GM23338 (cell line): ENCODE measurements at regions not wholly inside any gene's neighbourhood (a gene's known extent, or its start where the extent isn't known, plus 50 kb on each side); places are given as distances from the start of the nearest gene placed in this dataset.

ENCODE experiments used
- EZH2 ChIP-seq: fragments of 200-600 bp; sonication (generic); IDR thresholded peaks from one replicate; pipeline ENCODE4 v1.8.0; 2017; ENCODE audit warnings: antibody characterized with exemption, mild to moderate bottlenecking, low read depth; ENCODE audit not compliant: unreplicated experiment
- POLR2AphosphoS5 ChIP-seq: IDR thresholded peaks from 2 replicates; pipeline ENCODE4 v1.6.1; 2016; ENCODE audit warnings: antibody characterized with exemption, low read depth
- TF ChIP-seq, protein P1 (sequence below), 2 experiments: fragments of 200-600 bp in 1 of 2; sonication (generic) in 1 of 2; conservative IDR thresholded peaks; 2 replicates each; pipeline versions ENCODE4 v1.5.1 to v1.6.1; 2016 to 2017; ENCODE audit warnings: antibody characterized with exemption in 2 of 2, low read depth in 2 of 2, mild to moderate bottlenecking in 2 of 2, moderate library complexity in 1 of 2
- TF ChIP-seq, protein P2 (sequence below): IDR thresholded peaks from one replicate; pipeline ENCODE4 v1.6.1; 2018; ENCODE audit warnings: antibody characterized with exemption; ENCODE audit not compliant: unreplicated experiment

GRCh38 chr2:83640506-83640905 lies 818.6 kb downstream of the SUCLG1 start:
- TF ChIP-seq POLR2AphosphoS5 (no peak), EZH2 (no peak)
- TF ChIP-seq, protein P1, sequence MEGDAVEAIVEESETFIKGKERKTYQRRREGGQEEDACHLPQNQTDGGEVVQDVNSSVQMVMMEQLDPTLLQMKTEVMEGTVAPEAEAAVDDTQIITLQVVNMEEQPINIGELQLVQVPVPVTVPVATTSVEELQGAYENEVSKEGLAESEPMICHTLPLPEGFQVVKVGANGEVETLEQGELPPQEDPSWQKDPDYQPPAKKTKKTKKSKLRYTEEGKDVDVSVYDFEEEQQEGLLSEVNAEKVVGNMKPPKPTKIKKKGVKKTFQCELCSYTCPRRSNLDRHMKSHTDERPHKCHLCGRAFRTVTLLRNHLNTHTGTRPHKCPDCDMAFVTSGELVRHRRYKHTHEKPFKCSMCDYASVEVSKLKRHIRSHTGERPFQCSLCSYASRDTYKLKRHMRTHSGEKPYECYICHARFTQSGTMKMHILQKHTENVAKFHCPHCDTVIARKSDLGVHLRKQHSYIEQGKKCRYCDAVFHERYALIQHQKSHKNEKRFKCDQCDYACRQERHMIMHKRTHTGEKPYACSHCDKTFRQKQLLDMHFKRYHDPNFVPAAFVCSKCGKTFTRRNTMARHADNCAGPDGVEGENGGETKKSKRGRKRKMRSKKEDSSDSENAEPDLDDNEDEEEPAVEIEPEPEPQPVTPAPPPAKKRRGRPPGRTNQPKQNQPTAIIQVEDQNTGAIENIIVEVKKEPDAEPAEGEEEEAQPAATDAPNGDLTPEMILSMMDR (conservative IDR thresholded peaks at IDR 0.05; ENCODE audit: low read depth in 2 of 2) = no peak
- TF ChIP-seq, protein P2, sequence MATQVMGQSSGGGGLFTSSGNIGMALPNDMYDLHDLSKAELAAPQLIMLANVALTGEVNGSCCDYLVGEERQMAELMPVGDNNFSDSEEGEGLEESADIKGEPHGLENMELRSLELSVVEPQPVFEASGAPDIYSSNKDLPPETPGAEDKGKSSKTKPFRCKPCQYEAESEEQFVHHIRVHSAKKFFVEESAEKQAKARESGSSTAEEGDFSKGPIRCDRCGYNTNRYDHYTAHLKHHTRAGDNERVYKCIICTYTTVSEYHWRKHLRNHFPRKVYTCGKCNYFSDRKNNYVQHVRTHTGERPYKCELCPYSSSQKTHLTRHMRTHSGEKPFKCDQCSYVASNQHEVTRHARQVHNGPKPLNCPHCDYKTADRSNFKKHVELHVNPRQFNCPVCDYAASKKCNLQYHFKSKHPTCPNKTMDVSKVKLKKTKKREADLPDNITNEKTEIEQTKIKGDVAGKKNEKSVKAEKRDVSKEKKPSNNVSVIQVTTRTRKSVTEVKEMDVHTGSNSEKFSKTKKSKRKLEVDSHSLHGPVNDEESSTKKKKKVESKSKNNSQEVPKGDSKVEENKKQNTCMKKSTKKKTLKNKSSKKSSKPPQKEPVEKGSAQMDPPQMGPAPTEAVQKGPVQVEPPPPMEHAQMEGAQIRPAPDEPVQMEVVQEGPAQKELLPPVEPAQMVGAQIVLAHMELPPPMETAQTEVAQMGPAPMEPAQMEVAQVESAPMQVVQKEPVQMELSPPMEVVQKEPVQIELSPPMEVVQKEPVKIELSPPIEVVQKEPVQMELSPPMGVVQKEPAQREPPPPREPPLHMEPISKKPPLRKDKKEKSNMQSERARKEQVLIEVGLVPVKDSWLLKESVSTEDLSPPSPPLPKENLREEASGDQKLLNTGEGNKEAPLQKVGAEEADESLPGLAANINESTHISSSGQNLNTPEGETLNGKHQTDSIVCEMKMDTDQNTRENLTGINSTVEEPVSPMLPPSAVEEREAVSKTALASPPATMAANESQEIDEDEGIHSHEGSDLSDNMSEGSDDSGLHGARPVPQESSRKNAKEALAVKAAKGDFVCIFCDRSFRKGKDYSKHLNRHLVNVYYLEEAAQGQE = no peak
